Vagina (tissue), 2 donors: ENCODE measurements at regions not wholly inside any gene's neighbourhood (a gene's known extent, or its start where the extent isn't known, plus 50 kb on each side); places are given as distances from the start of the nearest gene placed in this dataset.
"Not testable (repeated sequence)": the region's sequence is repeated elsewhere in the genome, so short reads cannot be mapped to it uniquely, and the experiment has no call there.

ENCODE experiments used
- POLR2A ChIP-seq, 2 donors: fragments of 450-650 bp; IDR thresholded peaks; one replicate each; pipeline ENCODE4 v1.6.1; 2017; ENCODE audit warnings: antibody characterized with exemption in 2 of 2, mild to moderate bottlenecking in 2 of 2, moderate library complexity in 2 of 2
- POLR2AphosphoS5 ChIP-seq, 2 donors: sonication (generic); formaldehyde crosslinking; IDR thresholded peaks; one replicate each; pipeline ENCODE4 v1.9.0; 2017; ENCODE audit warnings: antibody characterized with exemption in 2 of 2, mild to moderate bottlenecking in 2 of 2, low read depth in 1 of 2; ENCODE audit not compliant: insufficient read depth in 1 of 2
- TF ChIP-seq, protein P1 (sequence below), 3 experiments: fragments of 450-650 bp in 2 of 3; fragments of 200-600 bp in 1 of 3; sonication (generic) in 1 of 3; IDR thresholded peaks; one replicate each; pipeline ENCODE4 v1.5.1; 2017 to 2019; ENCODE audit warnings: antibody characterized with exemption in 3 of 3, mild to moderate bottlenecking in 2 of 3, moderate library complexity in 2 of 3

DNA sequence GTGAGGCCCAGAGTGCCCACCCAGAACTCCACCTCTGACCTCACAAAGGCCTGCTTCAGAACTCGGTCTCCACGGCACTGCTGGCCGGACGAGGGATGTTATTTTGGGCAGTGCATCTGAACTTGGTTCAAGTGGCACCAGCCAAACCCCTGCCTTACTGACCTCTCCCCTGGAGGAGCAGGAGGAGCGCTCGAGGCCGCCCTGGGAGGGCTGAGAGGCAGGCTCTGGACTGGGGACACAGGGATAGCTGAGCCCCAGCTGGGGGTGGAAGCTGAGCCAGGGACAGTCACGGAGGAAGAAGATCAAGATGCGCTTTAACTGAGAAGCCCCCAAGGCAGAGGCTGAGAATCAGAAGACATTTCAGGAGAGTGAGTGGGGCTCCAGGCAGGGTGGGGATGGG is 284.2 kb upstream of the TEKT4 start:
- TF ChIP-seq, protein P1, sequence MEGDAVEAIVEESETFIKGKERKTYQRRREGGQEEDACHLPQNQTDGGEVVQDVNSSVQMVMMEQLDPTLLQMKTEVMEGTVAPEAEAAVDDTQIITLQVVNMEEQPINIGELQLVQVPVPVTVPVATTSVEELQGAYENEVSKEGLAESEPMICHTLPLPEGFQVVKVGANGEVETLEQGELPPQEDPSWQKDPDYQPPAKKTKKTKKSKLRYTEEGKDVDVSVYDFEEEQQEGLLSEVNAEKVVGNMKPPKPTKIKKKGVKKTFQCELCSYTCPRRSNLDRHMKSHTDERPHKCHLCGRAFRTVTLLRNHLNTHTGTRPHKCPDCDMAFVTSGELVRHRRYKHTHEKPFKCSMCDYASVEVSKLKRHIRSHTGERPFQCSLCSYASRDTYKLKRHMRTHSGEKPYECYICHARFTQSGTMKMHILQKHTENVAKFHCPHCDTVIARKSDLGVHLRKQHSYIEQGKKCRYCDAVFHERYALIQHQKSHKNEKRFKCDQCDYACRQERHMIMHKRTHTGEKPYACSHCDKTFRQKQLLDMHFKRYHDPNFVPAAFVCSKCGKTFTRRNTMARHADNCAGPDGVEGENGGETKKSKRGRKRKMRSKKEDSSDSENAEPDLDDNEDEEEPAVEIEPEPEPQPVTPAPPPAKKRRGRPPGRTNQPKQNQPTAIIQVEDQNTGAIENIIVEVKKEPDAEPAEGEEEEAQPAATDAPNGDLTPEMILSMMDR (IDR thresholded peaks at IDR 0.05): not testable (repeated sequence)
- not testable (repeated sequence) for TF ChIP-seq POLR2A (IDR thresholded peaks at IDR 0.05); POLR2AphosphoS5 (IDR thresholded peaks at IDR 0.05; ENCODE audit: insufficient read depth in 1 of 2, low read depth in 1 of 2)
